HG02763 (cell line): ENCODE measurements at regions not wholly inside any gene's neighbourhood (a gene's known extent, or its start where the extent isn't known, plus 50 kb on each side); places are given as distances from the start of the nearest gene placed in this dataset.
A peak's percentile ranks its signal among the peaks of the same experiment; 100 is the strongest.

Experiments used
- ATAC-seq: cut with Tn5 transposase; IDR thresholded peaks from one replicate; pipeline ENCODE4 v1.9.1; 2021; ENCODE audit warnings: mild to moderate bottlenecking, moderate library complexity; ENCODE audit not compliant: unreplicated experiment

DNA sequence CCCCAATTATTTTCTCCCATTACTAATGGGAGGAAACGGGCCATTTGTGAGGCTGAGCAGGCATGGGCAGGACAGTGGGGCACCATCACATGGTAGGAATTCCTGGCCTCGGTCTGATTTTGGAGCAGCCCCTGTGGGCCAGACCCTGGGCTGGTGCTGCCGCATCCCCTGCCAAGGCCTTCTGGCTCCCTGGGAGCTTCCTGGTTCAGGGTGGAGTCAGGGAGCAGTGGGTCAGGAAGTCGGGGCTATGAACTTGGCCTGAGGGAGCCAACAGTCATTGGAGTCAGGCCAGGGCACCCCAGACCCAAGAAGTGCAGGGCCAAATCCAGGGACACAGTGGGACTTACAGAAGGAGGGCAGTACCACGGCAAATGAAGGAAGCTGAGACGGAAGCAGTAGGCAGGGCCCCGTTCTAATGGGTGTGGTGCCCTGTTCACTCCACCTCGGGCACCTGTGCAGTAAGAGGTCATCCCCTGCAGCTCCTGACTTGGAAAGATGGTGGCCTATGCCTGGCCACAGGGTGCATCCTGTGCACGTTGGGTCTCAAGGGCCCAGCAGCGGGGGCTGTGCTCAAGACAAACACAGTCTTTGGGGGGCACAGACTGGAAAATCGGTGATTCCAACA lies 328.1 kb downstream of the SMAD2 start:
- ATAC-seq, result no peak

DNA sequence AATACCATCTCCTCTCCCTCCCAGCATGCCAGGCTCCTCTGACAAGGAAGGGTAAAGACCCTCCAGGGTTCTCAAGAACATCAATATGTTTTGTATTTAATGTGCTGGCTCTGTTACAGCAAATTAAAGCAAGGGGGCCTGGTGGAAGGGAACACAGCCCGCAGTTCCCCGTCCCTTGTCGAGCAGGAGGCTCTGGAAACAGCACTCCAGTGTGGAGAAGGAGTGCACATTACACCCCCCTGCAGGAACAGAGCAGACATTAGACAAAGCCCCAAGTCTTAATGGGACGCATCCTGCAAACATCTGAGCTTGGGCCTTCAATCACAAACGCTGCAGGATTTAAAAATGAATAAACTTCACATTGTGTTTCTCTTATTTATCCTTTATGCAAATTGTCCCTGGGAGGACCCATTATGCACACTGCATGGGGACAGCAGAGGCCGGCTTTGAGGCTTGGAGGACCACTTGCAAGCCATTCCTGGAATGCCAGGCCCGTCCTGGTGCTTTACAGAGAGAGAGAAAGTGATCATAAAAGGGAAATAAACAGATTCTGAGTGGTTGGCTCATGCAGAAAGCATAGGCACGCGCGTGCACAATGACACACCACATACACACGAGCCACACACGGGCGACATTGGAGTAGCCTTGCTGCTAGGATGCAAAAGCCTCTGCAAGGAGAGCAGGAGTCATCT lies 328.7 kb downstream of the SMAD2 start:
- ATAC-seq, result no peak

DNA sequence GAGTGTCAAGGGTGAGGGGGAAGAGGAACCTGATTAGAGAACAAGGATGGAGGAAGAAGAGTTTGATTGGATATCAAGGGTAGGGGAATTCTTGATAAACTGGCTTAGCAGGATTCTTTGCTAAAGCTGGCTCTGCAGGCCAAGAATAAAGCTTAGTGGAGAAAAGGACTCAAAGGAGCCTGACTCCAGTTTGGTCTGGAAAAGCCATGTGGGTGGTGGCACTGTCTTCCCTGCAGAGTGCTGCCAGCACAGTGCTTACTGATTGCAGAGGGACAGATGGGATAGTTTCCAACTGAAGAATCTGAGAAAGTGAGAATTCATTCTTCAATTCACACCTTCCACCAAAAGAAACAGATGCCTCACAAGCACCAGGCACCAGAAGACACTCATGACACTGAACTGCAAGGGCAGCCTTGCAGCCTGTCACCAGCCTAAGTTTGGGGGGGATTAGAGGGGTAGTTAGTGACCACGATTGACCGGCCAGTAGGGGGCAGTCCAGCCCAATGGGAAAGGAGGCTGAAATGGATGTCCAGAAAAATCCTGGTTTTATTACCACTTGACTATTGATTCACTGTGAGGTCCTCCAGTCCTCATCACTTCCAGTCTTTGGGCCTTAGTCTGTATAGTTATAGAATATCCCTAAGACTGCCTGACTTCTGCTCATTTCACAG lies 334.5 kb downstream of the SMAD2 start:
- ATAC-seq, result no peak

DNA sequence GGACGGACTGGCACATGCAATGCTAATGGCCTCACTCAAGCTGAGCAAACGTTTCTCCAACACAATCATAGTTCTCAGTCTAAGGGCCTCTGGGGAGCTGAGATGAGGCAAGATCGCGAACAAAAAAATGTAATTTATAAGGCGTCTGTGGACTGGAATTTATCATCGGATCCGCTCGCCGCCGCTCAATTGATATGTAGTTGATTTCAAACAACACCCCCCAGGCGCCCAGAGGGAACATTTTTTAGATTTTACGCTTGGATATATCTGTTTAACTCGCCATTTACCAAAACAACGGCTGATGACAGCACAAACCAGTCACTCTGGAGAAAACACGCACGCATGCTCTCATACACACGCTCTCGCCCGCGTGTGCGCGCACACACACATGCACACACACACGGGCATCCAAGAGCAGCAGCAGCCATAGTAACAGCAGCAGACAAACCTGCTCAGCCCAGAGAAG lies 335.8 kb downstream of the SMAD2 start:
- no peak for ATAC-seq

DNA sequence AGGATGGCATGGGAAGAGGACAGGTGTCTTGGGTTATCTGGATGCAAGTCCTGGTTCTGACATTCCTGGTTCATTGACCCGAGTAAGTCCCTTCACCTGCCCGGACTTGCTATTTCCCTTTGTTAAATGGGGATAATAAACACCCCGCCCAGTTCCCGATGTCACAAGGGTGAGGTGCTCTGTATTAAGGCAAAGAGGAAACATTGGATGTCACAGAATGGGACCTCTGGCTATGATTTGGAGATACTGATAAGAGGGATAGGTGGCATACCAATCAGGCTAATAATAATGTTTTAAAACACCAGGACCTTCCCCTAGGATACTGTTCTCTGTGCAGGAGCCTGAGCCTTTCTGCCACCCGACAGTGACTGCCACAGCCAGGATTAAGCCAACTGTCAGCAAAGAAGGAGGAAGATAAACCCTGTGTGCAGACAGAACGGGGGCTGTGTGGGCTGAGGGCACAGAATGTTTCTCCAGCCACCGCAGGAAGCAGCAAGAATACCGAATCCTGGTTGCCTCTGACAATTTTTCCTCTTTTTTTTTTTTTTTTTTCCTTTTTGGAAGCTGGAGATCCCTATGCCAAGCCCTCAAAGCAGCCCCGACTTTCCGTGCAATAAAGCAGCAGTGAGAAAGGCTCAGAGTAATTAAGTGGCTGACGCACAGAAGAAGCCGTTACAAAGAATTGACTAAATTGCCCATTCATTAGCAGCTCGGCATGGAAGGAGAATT lies 336.6 kb downstream of the SMAD2 start:
- no peak for ATAC-seq

DNA sequence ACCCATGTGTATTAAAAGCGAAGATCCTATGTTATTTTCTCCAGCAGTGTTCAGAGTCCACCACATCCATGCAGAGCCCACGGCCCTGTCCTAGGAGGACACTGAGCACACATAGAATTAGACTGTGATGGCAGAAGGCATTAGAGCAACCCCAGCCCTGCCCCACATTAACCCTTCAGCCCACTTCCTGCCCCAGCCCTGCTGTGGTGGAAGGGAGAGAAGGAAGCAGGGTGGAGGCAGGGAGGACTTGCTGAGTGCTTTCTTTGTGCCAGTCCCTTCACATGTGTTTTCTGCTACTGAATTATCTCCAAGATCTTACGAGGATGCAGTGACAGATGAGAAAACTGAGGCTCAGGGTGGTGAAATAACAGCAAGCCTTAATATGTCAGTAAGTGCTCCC lies 339.0 kb downstream of the SMAD2 start:
- no peak for ATAC-seq

DNA sequence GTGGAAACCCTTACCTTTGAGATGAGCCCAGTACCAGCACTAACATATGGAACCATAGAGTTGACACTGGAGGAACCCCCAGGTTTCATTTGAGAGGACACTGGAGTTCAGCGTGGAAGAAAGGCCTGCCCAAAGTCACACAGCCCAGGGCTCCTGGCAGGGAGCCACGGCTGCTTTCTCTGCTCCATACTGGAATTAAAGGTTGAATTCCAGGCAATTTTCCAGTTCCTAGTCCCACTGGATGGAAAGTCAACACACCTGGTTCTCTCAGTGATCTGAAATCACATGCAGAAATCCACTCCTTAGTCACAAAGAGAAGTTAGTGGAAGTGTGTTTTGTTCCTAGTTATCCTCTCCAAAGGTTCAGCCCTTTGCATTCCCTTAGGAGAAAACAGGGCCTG lies 336.1 kb upstream of the SKOR2 start:
- no peak for ATAC-seq

DNA sequence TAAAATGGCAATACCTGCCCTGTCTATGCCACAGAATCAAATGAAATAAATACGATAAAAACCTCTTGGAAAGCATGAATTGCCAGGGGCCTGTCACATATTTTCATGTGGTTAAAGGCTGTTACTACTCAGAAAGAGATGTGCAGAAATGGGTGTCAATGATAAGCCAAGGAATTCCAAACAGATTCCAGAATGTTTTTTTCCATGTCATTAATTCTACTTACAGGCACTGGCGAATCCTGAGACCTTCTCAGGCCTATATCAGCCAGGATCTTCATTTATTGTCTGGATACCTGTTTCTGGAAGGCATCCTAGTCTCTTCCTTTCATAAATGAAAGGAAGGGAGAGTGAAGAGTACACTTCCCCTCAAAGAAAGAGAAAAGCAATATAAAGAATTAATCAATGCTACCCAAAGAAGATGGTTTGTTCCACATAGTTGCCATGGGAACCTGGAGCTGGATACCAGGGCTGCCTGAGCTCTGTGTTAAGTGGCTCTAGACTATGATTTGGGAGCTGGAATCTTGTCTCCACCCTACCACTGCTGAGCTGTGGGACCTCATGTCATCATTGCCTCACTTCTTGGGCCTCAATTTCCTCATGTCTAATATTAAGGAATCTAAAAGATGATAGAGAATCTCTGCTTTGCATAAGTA lies 335.1 kb upstream of the SKOR2 start:
- no peak for ATAC-seq

DNA sequence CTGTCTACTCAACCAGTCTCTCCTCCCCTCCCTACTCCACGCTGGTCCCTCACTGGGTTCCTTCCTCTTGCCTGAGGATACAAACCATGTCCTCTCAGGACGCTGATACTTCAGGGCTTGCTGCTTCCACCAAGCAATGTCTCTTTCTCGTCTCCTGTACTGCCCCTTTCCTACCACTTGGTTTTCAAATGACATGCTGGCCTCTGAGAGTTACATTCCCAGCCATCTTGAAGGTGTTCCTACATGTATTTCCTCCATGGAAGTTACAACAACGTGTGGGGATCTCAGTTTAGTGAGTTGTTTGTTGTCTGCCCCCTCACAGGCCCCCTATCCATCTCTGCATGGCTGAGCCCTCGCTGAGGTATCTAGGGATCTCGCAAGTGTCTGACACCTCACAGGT lies 334.5 kb upstream of the SKOR2 start:
- ATAC-seq, result no peak

DNA sequence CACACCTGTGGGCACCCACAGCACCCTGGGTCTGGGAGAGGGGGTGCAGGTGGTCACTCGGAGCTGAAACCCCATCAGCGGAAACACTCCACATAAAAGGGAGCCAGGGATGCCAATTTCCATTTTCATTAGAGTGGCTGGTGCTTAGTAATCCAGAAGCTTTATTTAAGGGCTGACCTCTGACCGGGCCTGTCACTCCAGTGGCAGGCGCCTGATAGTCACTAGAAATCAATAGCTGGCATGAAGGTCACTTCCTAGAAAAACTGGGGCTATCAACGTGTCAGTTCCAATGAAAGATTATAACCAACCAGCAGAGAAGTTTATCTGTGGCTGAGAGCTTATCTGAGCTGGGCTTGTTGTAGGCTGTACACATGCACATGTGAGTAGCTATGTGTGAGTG lies 333.7 kb upstream of the SKOR2 start:
- ATAC-seq, result no peak

DNA sequence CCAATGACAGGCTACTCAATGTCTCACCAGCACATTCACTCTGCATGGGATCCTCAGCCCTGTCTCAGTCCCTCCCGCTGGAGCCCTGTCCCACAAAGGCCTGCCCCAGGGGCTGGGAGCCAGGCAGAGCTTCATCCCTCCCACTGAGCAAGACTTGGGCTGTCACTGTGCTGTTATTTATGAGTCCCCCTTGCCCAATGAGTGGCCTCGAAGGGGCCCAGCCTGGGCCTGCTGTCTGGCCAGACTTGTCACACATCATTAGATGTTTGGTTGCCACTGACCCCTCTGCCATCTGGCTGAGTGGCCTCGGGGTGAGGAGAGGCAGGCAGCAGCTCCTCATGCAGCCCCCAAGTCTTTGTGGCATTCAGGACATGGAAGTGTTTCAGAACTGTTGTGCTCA lies 330.6 kb upstream of the SKOR2 start:
- no peak for ATAC-seq

DNA sequence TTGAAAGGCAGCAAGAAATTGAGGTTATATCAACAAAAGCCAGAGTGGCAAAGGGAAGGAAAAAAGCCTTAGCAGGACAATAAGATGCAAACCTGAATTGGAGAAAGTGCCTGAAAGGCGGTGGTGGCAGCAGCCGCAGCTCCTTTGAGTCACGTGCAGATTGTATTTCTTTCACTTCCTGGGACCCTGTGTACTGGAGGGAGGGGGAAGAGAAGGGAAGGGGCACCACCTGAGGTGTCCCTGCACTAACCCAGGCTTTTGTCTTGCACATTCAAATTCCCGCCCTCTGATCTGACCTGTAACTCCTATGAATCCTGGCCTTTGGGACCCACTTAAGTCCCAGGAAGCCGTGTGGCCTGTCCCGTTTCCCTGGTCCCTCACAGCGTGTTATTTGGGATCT lies 326.1 kb upstream of the SKOR2 start:
- no peak for ATAC-seq

DNA sequence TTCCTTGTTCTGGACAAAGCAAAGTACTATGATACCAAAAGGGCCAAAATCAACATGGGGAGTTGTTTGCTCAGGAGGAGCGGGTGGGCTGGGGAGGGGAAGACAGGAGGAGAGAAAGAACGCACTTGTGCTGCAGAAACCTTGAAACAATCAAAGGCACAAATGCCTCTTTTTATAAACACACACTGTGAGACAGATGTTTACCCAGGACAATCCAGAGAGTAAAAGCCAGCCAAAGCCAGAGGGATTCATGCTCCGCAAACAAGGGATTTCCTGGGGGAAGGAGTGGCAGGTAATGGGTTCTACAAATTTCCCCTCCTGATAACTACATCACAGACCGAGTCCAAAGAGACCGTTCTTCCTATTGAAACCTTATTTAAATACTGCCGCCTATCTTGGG lies 323.5 kb upstream of the SKOR2 start:
- ATAC-seq, result no peak

DNA sequence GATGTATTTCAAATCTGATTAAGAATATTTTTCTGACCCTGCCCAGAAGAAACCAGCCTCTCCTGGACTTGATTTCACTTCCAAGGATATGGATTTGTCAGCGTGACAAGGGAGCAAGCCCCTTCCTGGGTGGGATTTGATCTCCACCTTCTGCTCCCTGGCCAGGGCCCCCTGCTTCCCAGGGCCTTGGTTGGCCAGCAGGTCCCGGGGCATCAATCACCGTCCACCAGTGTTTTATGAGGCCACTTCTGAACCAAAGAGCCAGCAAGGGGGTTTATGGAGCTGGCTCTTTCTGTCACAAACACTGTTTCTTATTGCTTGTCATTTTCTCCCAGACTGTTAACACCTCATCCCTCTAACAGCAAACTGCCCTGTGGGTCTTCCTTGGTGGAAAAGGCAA lies 320.5 kb upstream of the SKOR2 start:
- no peak for ATAC-seq

DNA sequence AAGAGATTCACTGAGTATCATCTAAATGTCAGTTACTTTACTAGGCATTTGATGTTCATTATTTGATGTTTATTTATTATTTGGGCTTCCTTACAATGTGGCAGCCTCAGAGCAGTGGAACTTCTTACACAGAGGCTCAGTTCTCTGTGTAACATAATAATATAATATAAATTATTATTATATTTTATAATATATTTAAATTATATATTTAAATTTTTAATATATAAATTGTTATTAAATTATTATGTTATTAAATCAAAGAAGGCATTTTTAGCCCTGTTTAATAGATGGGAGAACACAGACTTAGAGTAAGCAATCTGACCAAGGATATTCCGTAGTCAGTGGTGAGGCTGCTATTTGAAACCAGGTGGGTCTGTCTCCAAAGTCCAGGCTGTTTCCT lies 315.3 kb upstream of the SKOR2 start:
- ATAC-seq, result no peak

DNA sequence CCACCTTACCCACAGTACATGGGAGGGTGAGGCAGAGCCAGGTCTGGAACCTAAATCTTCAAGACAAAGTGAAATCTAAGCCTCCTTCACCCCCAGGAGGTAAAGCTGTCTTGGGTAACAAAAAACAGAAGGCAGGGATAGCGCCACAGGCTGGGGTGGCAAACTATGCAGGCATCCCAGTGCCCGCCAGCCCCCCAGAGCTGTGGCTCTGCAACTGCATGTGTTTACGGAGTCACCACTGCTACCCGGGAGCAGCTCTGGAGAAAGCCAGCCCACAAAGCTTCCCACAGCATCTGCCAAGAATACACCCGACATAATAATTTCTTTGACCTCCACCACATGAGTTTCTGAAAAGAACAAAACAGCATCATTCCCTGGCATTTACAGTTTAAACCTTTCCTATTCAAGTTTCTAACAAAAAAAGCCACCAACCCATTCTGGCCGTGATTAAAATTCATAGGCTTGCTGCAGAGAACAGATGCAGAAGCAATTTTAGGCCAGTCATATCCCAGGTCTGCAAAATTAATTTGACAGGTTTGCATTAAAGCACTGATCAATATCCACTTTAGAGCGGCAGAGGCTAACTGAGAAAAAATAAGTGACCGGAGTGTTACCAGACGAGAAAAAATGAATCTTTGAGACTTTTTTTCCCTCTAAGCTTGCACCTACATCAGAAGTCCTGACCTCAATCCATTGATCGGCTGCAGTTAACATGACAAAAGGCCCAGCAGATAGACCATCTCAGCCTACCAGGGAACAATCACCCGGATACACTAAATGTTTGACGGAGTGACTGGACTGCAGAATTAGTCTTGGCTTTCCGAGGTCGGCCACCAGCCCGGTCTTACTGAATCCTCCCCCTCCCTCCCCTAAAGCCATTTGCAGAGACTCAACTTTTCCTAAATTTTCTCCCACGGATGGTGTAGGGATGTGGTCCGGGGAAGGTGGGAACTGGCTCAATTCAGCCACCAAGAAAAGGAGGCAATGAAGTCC lies 309.6 kb upstream of the SKOR2 start:
- no peak for ATAC-seq

DNA sequence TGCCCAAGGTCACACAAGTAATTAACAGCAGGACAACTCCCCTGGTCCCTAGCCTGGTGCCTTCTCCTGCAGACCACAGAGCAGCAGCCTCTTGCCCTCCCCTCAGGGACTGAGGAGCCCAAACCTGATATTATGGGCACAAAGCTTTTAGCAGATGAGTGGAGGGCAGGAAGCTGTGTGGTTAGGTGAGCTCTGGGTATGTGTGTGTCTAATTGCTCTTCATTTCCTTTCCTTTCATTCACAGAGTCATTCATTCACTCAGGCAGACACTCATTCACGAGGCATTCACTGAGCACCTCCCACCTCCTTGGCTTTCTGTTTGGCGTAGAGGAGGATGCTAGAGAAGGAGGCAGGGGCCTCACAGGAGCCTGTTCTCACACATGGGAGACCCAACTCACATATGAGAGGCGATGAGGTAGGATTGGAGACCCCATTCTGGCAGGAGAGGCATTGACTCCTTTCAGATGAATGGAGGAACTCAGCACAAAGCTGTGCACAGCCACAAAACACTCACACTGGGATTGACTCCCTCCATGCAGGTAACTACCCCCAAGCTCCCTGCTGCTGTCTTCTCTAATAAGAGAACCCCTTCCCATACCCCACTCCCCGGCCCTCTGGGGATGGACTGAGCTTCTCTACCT lies 306.8 kb upstream of the SKOR2 start:
- peak; percentile 64 for ATAC-seq

DNA sequence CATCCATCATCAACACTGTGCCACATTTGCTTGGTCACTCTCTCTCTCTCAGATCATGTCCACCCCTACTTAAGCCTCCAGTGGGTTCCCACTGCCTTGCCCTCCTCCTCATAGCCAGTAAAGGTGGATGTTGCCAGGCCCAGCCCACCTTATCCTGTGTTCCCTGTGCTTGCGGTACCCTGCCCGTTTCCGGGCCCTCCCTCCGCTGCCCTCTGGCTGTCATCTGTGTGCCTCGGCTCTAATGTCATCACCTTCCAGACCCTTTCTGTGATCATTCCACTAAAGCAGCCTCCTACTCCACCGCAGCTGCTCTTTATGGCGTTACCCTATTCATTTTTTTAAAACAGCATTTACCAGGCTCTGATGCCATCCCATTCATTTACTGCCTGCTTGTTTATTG lies 305.7 kb upstream of the SKOR2 start:
- no peak for ATAC-seq

DNA sequence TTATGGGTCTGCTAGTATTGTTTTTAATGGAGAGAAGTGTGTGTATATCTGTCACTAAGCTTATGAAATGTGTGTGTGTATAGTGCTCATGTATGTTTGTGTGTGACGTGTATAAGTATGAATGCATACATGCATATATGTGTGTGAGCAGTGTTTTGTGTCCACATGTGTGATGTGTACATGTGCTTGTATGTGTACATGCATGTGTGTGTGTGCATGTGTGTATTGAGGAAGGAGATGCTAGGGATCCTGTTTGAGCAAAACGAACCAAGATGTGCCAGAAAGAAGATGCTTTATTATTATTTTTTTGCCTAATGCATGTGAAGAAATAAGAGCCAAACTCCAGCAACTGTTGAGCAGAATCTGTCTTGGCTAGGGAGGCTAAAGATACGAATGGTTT lies 301.3 kb upstream of the SKOR2 start:
- ATAC-seq, result no peak

DNA sequence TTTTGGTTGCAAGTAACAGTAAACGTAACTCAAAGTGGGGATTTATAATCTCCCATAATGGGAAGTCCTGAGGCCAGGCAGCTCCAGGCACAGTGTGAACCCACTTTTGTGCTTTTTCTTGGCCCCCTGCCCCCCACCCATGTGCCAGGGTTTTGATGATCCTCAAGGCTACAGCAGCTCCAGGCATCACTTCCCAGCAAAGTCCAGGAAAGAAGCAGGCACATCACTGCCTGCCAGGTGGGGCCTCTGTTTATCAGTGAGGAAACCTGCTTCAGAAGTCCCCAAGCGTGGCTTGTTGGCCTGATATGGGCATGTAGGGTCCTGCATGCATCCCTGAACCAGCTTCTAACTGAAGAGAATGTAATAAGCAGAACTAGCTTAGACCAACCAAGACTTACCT lies 299.2 kb upstream of the SKOR2 start:
- ATAC-seq, result no peak
